ENCODE measurements at regions not wholly inside any gene's neighbourhood (a gene's known extent, or its start where the extent isn't known, plus 50 kb on each side); places are given as distances from the start of the nearest gene placed in this dataset.
"Not testable (repeated sequence)": the region's sequence is repeated elsewhere in the genome, so short reads cannot be mapped to it uniquely, and the experiment has no call there.

DNA sequence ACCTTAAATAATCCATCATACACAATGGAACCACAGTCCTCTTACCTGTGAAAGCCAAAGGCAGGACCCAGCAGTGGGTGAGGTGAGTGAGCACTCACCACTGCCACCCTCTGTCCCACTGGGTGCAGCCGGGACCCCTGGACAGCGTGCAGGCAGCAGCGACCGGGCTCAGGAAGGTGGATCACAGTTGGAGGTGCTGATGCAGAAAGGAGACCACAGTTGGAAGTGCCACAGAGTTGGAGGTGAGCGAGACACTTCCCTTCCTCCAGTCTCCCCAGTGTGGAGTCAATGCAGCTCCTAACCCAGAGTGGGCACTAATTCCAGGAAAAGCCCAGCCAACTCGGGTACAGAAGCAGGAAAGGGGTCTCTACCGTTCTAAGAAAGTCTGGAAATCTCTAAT is 323.0 kb downstream of the KLF13 start:
- H3K4me1 ChIP-seq (ENCODE audit: control insufficient read depth, insufficient read depth, low read length); H3K4me3 ChIP-seq (ENCODE audit: low read depth, low read length); H3K9me3 ChIP-seq (ENCODE audit: control insufficient read depth, insufficient read depth, low read length); H3K9ac ChIP-seq (ENCODE audit: low read depth, low read length); H3K36me3 ChIP-seq (ENCODE audit: control insufficient read depth, insufficient read depth, low read length); H3K27me3 ChIP-seq (ENCODE audit: control insufficient read depth, insufficient read depth, low read length): not testable (repeated sequence)

DNA sequence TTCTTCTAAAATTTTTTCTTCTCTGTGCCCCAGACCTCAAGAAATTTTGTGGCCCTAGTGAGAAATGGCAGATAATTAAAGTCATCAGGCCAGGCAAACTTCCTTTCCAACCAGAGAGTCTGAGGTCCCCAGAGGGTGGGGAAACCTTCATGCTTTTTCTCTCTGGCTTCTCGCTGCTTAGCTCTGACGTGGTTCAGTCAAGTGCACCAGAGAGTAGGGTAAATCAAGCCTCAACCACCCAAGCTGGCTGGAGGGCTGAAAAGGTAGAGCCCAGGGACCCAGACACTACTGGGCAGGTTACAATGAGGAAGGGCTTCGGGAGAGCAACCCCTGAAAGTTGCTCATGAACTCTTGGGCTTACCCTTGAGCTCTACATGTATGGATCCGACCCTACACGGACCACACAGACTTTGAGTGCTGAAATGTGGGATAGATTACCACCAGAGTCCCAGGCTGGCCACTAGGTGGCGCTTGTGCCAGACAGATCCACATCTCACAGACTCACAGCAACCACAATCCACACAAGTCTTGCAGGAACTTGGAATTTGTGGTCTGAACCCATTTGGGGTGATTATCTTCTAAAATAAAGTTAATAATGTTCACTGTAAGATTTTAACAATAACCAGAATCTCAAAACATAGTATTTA is 323.5 kb downstream of the KLF13 start:
- H3K4me1 ChIP-seq (ENCODE audit: control insufficient read depth, insufficient read depth, low read length); H3K27me3 ChIP-seq (ENCODE audit: control insufficient read depth, insufficient read depth, low read length); H3K9ac ChIP-seq (ENCODE audit: low read depth, low read length); H3K36me3 ChIP-seq (ENCODE audit: control insufficient read depth, insufficient read depth, low read length); H3K4me3 ChIP-seq (ENCODE audit: low read depth, low read length); H3K9me3 ChIP-seq (ENCODE audit: control insufficient read depth, insufficient read depth, low read length): not testable (repeated sequence)

DNA sequence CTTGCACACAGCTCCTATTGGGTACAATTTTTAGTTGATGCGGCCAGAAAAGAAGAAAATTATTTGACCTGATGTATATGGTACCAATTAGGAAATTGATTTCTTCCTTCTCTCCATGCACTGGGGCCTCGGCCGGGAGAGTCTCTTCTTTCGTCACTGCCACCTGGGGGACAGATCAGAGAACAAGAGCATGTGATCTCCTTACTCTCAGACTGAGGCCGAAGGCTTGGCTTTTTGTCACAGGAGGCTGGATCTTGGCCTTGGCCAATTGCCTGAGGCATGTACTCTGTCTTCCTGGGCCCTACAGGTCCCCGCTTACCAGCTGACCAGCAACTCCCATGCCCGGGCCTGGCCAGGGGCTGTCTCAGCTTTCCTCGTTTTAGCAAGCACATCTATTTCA is 330.3 kb downstream of the KLF13 start:
- not testable (repeated sequence) for H3K36me3 ChIP-seq (ENCODE audit: control insufficient read depth, insufficient read depth, low read length); H3K27me3 ChIP-seq (ENCODE audit: control insufficient read depth, insufficient read depth, low read length); H3K9me3 ChIP-seq (ENCODE audit: control insufficient read depth, insufficient read depth, low read length); H3K9ac ChIP-seq (ENCODE audit: low read depth, low read length); H3K4me1 ChIP-seq (ENCODE audit: control insufficient read depth, insufficient read depth, low read length); H3K4me3 ChIP-seq (ENCODE audit: low read depth, low read length)

DNA sequence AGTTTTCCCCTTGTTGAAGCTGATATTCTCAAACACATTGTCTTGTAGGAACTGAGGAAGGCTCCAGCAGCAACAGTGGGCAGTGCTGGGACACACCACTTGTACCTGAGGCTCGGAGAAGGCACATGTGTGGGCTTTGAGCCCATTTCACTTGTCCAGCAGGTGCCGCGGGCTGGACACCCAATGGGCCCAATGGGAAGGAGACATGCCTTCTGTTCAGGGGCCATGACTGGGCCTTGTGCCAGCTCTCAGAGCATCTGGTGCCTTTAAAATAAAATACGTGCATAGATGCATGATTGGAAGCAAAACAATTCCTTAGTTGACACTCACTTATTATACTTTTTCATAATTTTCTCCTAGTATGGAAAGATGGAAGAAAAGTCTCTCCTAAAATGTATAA is 334.2 kb downstream of the KLF13 start:
- H3K4me3 ChIP-seq (ENCODE audit: low read depth, low read length): no peak overlapping the region

DNA sequence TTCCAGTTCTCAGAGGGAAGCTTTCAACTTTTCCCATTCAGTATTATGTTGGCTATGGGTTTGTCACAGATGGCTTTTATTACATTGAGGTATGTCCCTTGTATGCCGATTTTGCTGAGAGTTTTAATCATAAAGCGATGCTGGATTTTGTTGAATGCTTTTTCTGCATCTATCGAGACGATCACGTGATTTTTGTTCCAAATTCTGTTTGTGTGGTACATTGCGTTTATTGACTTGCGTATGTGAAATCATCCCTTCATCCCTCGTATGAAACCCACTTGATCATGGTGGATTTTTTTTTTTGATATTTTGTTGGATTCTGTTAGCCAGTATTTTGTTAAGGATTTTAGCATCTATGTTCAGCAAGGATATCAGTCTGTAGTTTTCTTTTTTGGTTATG is 339.1 kb downstream of the KLF13 start:
- not testable (repeated sequence) for H3K9me3 ChIP-seq (ENCODE audit: control insufficient read depth, insufficient read depth, low read length); H3K4me1 ChIP-seq (ENCODE audit: control insufficient read depth, insufficient read depth, low read length); H3K27me3 ChIP-seq (ENCODE audit: control insufficient read depth, insufficient read depth, low read length); H3K9ac ChIP-seq (ENCODE audit: low read depth, low read length); H3K4me3 ChIP-seq (ENCODE audit: low read depth, low read length); H3K36me3 ChIP-seq (ENCODE audit: control insufficient read depth, insufficient read depth, low read length)

More for the DNA sequence above, 334.2 kb downstream of the KLF13 start:
- H3K36me3 ChIP-seq (ENCODE audit: control insufficient read depth, insufficient read depth, low read length): no peaks in the 10 kb centered on the region
- H3K27me3 ChIP-seq (ENCODE audit: control insufficient read depth, insufficient read depth, low read length): no peaks in the 10 kb centered on the region
- H3K9me3 ChIP-seq (ENCODE audit: control insufficient read depth, insufficient read depth, low read length): no peaks in the 10 kb centered on the region
- H3K4me1 ChIP-seq (ENCODE audit: control insufficient read depth, insufficient read depth, low read length): no peaks in the 10 kb centered on the region
- no peak overlapping the region for H3K9ac ChIP-seq (ENCODE audit: low read depth, low read length)

DNA sequence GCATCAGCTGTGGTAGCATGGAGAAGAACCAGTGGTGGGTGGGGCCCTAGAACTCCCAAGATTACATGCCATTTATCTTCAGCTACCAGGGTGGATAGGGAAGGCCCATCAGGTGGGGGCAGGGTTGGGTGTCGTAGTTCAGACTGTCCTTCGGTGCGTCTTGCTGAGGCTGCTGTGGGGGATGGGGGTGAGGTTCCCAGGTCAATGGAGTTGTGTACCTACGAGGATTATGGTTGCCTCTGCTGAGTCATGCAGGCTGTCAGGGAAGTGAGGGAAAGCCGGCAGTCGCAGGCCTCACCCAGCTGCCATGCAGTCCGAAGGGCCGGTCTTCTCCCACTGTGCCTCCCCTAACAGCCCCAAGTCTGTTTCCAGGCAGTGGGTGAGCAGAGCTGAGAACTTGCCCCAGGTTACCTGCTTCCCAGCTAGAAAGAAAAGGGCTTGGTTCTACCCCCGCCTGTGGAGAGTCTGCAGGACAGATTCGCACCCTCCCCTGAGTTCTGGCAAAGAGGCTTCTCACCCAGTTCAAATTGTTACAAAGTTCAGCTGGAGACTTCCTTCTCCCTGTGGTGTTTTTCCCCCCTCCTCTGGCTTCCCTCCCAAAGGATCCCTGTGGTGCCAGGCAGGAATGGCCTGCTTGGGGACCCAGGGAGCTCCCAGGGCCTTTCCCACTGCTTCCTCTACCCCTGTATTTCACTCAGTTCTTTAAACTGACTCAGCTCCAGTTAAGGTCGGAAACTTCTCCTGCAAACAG is 342.7 kb downstream of the KLF13 start:
- H3K27me3 ChIP-seq (ENCODE audit: control insufficient read depth, insufficient read depth, low read length); H3K9me3 ChIP-seq (ENCODE audit: control insufficient read depth, insufficient read depth, low read length); H3K4me1 ChIP-seq (ENCODE audit: control insufficient read depth, insufficient read depth, low read length); H3K4me3 ChIP-seq (ENCODE audit: low read depth, low read length); H3K36me3 ChIP-seq (ENCODE audit: control insufficient read depth, insufficient read depth, low read length); H3K9ac ChIP-seq (ENCODE audit: low read depth, low read length): not testable (repeated sequence)

DNA sequence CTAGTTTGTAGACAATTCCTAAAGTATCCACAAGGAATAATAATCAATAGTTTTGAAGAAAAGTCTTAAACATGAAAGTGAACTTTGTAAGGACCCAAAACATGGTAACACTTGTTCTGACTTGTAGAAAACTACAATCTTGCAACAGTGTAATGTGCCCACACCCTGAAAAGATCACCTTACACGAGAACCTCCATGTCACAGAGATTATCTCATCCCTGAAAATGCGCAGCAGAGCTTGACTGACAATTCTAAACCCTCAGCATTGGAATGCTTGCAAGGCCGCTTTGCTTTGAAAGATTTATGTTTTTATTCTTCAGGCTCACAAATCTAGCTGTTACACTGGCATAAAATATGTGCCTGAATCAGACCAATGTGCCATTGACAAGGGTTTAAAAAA is 346.6 kb downstream of the KLF13 start:
- H3K27me3 ChIP-seq (ENCODE audit: control insufficient read depth, insufficient read depth, low read length); H3K9me3 ChIP-seq (ENCODE audit: control insufficient read depth, insufficient read depth, low read length); H3K4me3 ChIP-seq (ENCODE audit: low read depth, low read length); H3K9ac ChIP-seq (ENCODE audit: low read depth, low read length); H3K36me3 ChIP-seq (ENCODE audit: control insufficient read depth, insufficient read depth, low read length); H3K4me1 ChIP-seq (ENCODE audit: control insufficient read depth, insufficient read depth, low read length): not testable (repeated sequence)

DNA sequence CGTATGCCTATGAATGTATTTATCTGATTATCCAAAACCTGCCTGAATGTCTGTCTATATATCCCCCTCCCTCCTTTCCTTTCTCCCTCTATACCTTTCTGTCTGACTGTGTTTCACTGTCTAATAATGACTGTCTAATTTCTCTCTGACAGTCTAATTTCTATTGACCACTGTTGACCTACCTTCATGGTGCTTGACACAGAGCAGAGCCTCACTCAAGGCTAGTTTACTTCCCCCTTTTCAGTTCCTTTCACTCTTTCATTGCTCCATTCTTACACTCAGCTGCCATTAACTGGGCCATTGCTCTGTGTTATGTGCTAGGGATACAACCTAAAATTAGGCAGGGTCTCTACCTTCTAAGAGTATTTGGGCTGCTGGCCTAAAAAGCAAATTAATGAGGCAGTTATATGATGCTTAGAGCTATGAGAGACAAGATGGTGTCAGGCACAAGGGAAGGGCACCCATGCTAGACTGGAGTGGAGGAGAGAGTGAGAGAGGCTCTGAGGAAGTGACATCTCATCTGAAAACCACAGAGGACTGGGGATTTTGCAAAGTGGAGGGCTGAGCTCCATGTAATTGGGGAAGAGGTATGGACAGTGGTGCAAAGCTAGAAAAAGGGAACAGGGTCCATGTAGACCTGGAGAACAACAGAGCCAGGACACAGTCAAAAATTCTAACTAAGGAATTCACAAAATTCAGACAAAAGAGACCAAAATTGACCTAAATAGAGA is 348.6 kb upstream of the CHRNA7 start:
- not testable (repeated sequence) for H3K4me3 ChIP-seq (ENCODE audit: low read depth, low read length); H3K4me1 ChIP-seq (ENCODE audit: control insufficient read depth, insufficient read depth, low read length); H3K36me3 ChIP-seq (ENCODE audit: control insufficient read depth, insufficient read depth, low read length)

DNA sequence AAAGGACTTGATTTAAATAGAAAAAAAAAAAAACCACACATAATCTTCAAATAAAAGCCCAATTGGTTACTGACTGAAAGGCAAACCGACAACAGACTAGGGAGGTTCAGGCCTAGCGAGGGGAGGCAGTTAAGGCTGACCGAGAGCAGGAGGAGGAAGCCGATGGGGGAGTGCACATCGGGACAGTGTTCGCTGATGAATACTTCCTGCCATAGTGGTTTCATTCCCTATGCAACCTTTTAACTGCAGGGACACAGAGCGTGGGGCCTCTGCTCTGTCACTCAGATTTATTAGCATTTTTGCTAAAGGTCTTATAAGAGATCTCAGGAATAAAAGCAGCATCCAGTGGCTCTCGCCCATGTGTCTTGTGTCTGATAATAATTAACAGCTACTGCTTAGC is 343.2 kb upstream of the CHRNA7 start:
- not testable (repeated sequence) for H3K4me3 ChIP-seq (ENCODE audit: low read depth, low read length); H3K9me3 ChIP-seq (ENCODE audit: control insufficient read depth, insufficient read depth, low read length); H3K4me1 ChIP-seq (ENCODE audit: control insufficient read depth, insufficient read depth, low read length)

More for the DNA sequence above, 348.6 kb upstream of the CHRNA7 start:
- not testable (repeated sequence) for H3K27me3 ChIP-seq (ENCODE audit: control insufficient read depth, insufficient read depth, low read length); H3K9me3 ChIP-seq (ENCODE audit: control insufficient read depth, insufficient read depth, low read length); H3K9ac ChIP-seq (ENCODE audit: low read depth, low read length)

DNA sequence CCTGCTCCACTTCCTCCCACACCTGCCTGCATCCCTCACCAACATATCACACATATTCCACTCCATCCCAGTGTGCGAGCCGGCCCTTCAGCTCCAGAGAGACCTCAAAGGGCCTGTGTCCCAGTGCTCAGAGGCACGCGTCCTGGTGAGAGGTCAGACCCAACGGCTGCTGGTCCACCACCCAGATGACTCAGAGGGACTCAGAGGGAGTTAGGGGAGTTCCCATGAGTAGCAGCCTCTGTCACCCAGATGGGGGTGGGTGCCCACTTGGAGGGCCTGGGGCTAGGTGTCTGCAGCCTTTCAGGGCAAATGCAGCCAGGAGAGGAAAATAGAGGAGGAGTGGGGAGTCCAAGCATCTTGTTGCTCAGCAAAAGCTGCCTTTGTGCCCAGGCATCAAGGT is 333.8 kb upstream of the CHRNA7 start:
- H3K9ac ChIP-seq (ENCODE audit: low read depth, low read length); H3K27me3 ChIP-seq (ENCODE audit: control insufficient read depth, insufficient read depth, low read length); H3K4me3 ChIP-seq (ENCODE audit: low read depth, low read length); H3K36me3 ChIP-seq (ENCODE audit: control insufficient read depth, insufficient read depth, low read length); H3K4me1 ChIP-seq (ENCODE audit: control insufficient read depth, insufficient read depth, low read length); H3K9me3 ChIP-seq (ENCODE audit: control insufficient read depth, insufficient read depth, low read length): not testable (repeated sequence)

More for the DNA sequence above, 343.2 kb upstream of the CHRNA7 start:
- H3K27me3 ChIP-seq (ENCODE audit: control insufficient read depth, insufficient read depth, low read length); H3K36me3 ChIP-seq (ENCODE audit: control insufficient read depth, insufficient read depth, low read length); H3K9ac ChIP-seq (ENCODE audit: low read depth, low read length): not testable (repeated sequence)

DNA sequence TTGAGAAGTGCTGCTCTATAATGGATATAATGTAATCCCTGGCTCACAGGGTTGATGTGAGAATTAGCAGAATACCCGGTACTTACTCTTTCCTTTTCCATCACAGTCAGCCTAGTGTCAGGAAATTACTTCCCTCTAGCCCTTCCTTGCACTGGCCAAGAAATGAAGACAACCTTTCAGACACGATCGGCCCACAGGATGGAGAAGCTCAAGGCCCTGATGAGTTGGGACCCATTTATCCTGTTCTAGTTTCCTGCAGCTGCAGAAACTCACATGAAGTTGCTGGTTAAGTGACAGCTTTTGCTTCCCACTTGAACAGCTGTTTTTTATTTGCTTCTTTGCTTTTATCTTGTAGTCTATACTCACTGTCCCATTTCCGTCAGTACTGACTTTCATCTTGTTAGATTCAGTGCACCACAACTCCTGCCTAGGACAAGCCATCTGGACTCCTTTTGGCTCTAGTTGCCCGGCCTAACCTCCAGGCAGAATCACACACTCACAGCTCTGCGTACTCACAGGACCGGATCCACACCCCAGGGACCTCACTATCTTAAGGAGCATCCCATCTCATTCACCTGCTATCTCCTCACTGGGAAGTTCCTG is 325.1 kb upstream of the CHRNA7 start:
- H3K4me3 ChIP-seq (ENCODE audit: low read depth, low read length); H3K36me3 ChIP-seq (ENCODE audit: control insufficient read depth, insufficient read depth, low read length); H3K4me1 ChIP-seq (ENCODE audit: control insufficient read depth, insufficient read depth, low read length); H3K9ac ChIP-seq (ENCODE audit: low read depth, low read length); H3K9me3 ChIP-seq (ENCODE audit: control insufficient read depth, insufficient read depth, low read length); H3K27me3 ChIP-seq (ENCODE audit: control insufficient read depth, insufficient read depth, low read length): not testable (repeated sequence)

All from iPS-15b (cell line).